Non-pigmented ciliary epithelial cell (primary cell): ENCODE measurements at regions not wholly inside any gene's neighbourhood (a gene's known extent, or its start where the extent isn't known, plus 50 kb on each side); places are given as distances from the start of the nearest gene placed in this dataset.
"Not testable (repeated sequence)": the region's sequence is repeated elsewhere in the genome, so short reads cannot be mapped to it uniquely, and the experiment has no call there.

ENCODE experiments used
- DNase-seq: peaks from one replicate; pipeline ENCODE4 v3.0.0-alpha.2; 2010; ENCODE audit warnings: low read depth

GRCh38 chr4:128688846-128689437 is 120.6 kb upstream of the JADE1 start:
- DNase-seq, result no peak

DNA sequence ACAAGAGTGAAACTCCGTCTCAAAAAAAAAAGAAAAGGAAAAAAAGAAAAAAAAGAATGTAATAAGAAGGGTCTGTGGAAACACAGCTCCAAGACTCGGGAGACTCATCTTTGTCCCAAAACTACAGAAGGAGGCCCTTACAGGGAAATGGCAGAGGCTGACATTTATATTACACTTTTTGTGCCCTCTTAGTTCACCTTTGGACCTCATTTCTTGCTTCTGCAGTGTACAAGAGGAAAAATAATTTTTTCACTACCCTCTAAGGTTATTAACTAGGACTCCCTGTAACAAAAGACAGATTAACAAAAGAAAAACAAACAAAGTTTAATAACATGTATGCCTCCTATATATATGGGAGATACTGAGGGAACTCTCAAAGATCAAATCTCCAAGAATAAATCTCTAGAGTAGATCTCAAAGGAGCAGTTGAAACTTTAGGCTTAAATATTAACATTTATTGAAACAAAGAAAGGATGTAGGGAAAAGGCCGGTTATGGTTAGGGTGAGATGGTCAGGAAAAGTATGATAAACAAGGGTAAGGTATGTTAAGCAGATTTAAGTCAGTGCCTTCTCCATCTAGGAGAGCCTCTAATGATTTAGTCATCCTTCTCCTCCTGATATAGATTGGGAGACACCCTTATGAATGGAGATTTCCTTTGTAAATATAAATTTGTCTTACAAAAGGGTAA is 121.3 kb upstream of the JADE1 start:
- no peak for DNase-seq

- no peak for DNase-seq
Measured at GRCh38 chr4:128686810-128687209, 122.7 kb upstream of the JADE1 start.

- DNase-seq, result no peak
Measured at GRCh38 chr4:128686032-128686465, 123.5 kb upstream of the JADE1 start.

DNA sequence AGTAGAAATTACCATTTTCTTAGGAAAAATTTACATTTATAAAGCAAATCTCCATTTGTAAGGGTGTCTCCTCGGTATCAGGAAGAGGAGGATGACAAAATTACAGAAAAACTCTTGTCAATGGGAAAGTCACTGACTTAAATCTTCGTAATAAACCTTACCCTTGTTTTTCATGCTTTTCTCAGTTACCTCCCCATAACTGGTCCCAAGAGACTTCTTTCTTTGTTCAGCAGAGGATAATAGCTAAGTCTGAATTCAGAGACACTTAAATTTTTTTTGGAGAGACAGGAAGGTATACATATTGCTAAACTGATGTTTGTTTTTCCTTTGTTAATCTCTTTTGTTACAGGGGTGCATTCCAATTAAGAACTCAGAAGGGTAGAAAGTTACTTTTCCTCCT is 125.5 kb upstream of the JADE1 start:
- no peak for DNase-seq

- DNase-seq, result no peak
Measured at GRCh38 chr4:128682942-128683666, 126.4 kb upstream of the JADE1 start.

- no peak for DNase-seq
Measured at GRCh38 chr4:128676095-128676494, 133.4 kb upstream of the JADE1 start.

DNA sequence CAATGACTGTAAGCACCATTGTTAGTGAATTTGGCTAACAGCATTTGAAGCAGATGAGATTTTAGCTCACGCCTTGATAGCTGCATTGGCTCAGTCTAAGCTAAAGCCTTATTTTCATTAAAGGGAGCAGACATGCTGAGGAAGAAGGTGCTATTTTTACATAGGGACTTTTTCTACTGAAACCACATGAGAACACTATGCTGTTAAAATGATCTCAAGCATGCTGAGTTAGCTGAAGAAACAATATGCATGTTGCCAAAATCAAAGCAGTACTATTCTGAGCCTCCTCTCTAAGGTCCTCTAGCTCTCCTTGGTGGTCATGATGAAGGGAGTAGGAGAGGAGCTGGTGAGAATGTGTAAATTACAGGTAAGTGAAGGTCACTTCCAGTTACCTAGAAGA is 134.4 kb upstream of the JADE1 start:
- no peak for DNase-seq

- DNase-seq, result not testable (repeated sequence)
Measured at GRCh38 chr4:128673159-128673558, 136.3 kb upstream of the JADE1 start.

- not testable (repeated sequence) for DNase-seq
Measured at GRCh38 chr4:128672596-128672995, 136.9 kb upstream of the JADE1 start.

GRCh38 chr4:128670513-128670912 is 139.0 kb upstream of the JADE1 start:
- no peak for DNase-seq

- DNase-seq, result no peak
Measured at GRCh38 chr4:128668566-128668965, 140.9 kb upstream of the JADE1 start.

DNA sequence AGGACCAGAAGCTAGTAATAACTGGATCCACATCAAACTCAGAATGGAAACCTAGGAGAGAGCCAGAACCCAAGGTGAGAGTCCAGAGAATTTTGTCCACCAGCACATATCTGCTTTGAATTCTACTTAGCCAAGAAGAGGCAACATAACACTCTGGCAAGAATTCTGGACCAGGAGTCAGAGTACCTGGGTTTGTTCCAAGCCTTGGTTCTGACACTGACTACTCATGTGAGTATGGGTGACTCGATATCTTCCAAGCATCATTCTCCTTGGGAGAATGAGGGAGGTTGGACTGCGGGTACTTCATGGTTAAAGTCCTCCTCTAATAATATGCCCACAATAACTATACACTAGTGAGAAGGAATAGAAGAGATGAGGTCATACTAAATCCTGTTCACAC is 144.0 kb upstream of the JADE1 start:
- no peak for DNase-seq

DNA sequence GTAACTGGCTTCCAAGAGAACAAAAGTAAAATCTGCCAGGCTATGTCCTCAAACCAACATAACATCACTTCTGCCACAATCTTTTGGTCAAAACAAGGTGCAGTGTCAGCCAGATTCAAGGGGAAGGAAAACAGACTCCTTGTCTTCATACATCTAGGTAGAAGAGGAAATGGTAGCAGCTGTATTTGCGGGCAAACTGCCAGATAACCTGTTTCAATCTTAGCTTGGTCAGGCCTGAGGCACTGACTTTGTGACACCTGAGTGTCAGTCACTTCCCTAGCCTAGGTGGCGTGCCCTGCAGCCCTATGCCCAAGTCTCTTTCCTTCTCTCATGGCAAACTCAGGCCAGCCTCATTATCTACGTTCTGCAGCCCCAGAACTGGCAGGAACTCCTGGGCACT is 146.2 kb upstream of the JADE1 start:
- DNase-seq, result no peak

GRCh38 chr4:128661479-128661878 is 148.0 kb upstream of the JADE1 start:
- no peak for DNase-seq

- no peak for DNase-seq
Measured at GRCh38 chr4:128660361-128661215, 148.9 kb upstream of the JADE1 start.

DNA sequence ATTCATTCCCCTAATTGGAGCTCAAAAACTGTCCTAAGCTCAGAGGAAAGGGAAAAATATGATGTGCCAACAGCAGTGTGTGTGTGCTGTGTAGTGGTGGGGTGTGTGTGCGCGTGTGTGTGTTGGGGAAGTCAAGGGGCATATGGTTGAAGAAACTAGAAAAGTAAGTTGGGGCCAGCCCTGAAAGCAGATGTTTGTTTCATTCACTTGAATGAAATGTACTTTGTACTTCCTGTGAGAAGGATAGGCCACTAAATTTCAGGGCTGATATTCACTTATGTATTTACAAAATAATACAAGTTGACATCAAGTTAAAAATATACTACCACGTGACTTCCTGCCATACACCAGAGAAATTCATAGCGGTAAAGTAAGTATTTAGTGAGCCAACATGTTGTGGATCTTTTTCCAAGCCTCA is 151.3 kb upstream of the JADE1 start:
- no peak for DNase-seq

DNA sequence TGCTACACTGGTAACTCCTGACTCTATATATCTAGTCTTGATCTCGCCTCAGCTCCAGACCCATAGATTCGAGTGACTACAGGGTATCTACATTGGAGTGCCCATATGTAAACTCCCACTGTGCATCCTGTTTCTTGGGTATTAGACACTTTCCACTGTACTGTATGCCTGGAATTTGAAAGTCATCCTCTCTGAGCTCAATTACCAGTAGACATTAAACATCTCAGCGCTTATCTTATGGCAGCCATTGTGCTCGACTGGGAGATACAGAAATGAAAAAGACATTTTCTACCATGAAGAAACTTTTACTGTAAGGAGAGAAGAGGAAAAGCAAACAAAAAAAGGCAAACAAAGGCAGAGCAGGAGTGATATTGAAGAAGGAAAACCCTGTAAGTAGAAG is 151.9 kb upstream of the JADE1 start:
- no peak for DNase-seq

- DNase-seq, result no peak
Measured at GRCh38 chr4:128654465-128654864, 155.0 kb upstream of the JADE1 start.

GRCh38 chr4:128653527-128654444 is 155.7 kb upstream of the JADE1 start:
- DNase-seq, result no peak

GRCh38 chr4:128649575-128650205 is 159.8 kb upstream of the JADE1 start:
- peak; percentile 30 for DNase-seq
